ENCODE measurements at regions not wholly inside any gene's neighbourhood (a gene's known extent, or its start where the extent isn't known, plus 50 kb on each side); places are given as distances from the start of the nearest gene placed in this dataset.

DNA sequence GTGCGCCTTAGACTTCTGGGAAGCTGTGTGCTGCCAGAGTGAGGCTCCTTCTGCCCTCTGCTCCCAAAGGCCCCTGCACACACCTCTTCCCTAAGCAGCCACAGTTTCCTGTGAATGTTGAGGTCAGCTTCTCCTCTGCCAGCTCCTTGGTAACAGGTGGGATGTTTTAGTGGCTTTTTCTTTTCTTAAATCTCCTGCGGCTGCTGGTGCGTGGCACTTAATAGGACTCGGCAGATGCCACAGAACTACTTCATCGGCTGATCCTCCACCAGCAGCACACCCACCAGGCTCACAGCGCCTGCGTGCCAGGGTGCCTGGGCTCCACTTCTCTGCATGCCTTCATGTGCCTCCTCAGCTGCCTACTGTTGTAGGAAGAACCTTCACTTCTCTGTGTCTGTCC is 87.8 kb downstream of the RCN1 start:
- H3K4me1 Mint-ChIP-seq, result no peaks in the 10 kb centered on the region
- peaks cover 6% of the 10 kb centered on the region for H3K27me3 Mint-ChIP-seq (ENCODE audit: low read depth)
- H3K4me3 Mint-ChIP-seq, result no peak overlapping the region
- H3K36me3 Mint-ChIP-seq (ENCODE audit: low read depth), result no peaks in the 10 kb centered on the region
- TF ChIP-seq, protein P1, sequence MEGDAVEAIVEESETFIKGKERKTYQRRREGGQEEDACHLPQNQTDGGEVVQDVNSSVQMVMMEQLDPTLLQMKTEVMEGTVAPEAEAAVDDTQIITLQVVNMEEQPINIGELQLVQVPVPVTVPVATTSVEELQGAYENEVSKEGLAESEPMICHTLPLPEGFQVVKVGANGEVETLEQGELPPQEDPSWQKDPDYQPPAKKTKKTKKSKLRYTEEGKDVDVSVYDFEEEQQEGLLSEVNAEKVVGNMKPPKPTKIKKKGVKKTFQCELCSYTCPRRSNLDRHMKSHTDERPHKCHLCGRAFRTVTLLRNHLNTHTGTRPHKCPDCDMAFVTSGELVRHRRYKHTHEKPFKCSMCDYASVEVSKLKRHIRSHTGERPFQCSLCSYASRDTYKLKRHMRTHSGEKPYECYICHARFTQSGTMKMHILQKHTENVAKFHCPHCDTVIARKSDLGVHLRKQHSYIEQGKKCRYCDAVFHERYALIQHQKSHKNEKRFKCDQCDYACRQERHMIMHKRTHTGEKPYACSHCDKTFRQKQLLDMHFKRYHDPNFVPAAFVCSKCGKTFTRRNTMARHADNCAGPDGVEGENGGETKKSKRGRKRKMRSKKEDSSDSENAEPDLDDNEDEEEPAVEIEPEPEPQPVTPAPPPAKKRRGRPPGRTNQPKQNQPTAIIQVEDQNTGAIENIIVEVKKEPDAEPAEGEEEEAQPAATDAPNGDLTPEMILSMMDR (IDR thresholded peaks at IDR 0.05; ENCODE audit: unreplicated experiment in 3 of 3), result no peak
- H3K9me3 Mint-ChIP-seq, result no peaks in the 10 kb centered on the region
- H3K27ac Mint-ChIP-seq, result no peak overlapping the region

- no peaks in the 10 kb centered on the region for H3K9me3 Mint-ChIP-seq
Observed at GRCh38 chr11:32183512-32183911, 92.6 kb downstream of the RCN1 start.

GRCh38 chr11:32184041-32184722 is 93.3 kb downstream of the RCN1 start:
- H3K36me3 Mint-ChIP-seq (ENCODE audit: low read depth), result no peaks in the 10 kb centered on the region
- no peaks in the 10 kb centered on the region for H3K9me3 Mint-ChIP-seq
- TF ChIP-seq, protein P1 (IDR thresholded peaks at IDR 0.05; ENCODE audit: unreplicated experiment in 3 of 3), result no peak
- no peak overlapping the region for H3K4me3 Mint-ChIP-seq
- peaks cover 12% of the 10 kb centered on the region for H3K4me1 Mint-ChIP-seq
- H3K27ac Mint-ChIP-seq, result peak overlapping the region in 1 of 3 experiments; percentile 29
- peaks cover 6% of the 10 kb centered on the region for H3K27me3 Mint-ChIP-seq (ENCODE audit: low read depth)

More at GRCh38 chr11:32183512-32183911, 92.6 kb downstream of the RCN1 start:
- Mint-ChIP-seq H3K27ac (no peak overlapping the region), H3K4me3 (no peak overlapping the region), H3K27me3 (ENCODE audit: low read depth) (peaks cover 6% of the 10 kb centered on the region), H3K36me3 (ENCODE audit: low read depth) (no peaks in the 10 kb centered on the region), H3K4me1 (peaks cover 12% of the 10 kb centered on the region)
- TF ChIP-seq, protein P1 (IDR thresholded peaks at IDR 0.05; ENCODE audit: unreplicated experiment in 3 of 3), result no peak

- Mint-ChIP-seq H3K4me3 (no peak overlapping the region), H3K27me3 (ENCODE audit: low read depth) (peaks cover 6% of the 10 kb centered on the region), H3K36me3 (ENCODE audit: low read depth) (no peaks in the 10 kb centered on the region), H3K4me1 (peaks cover 12% of the 10 kb centered on the region), H3K27ac (peak overlapping the region in 2 of 3 experiments; percentile 9 to 29), H3K9me3 (no peaks in the 10 kb centered on the region)
- TF ChIP-seq, protein P1 (IDR thresholded peaks at IDR 0.05; ENCODE audit: unreplicated experiment in 3 of 3), result no peak
Observed at GRCh38 chr11:32184723-32185376, 94.0 kb downstream of the RCN1 start.

DNA sequence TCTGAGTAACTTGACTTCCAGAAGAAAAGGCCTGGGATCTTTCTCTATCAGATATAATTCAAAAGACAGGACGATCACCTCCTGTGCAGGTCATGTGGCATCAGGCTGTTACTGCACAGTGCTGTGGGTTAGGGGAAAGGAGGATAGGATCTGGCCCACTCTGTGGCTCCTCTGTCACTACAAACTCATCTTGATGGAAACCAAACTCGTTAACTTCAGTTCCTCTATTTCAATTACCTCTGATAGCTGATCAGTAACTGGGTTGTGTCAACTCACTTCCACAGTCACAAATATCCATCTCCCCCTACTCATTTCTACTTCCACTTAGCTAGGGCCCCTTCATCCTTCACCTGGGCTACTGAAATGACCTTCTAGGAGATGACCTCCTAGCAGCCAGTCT is 95.2 kb downstream of the RCN1 start:
- TF ChIP-seq, protein P1 (IDR thresholded peaks at IDR 0.05; ENCODE audit: unreplicated experiment in 3 of 3), result no peak
- Mint-ChIP-seq H3K9me3 (no peaks in the 10 kb centered on the region), H3K36me3 (ENCODE audit: low read depth) (no peaks in the 10 kb centered on the region), H3K27me3 (ENCODE audit: low read depth) (peaks cover 6% of the 10 kb centered on the region), H3K4me1 (peaks cover 12% of the 10 kb centered on the region), H3K27ac (no peak overlapping the region), H3K4me3 (no peak overlapping the region)

Measured in nephron (organoid).